Lung (tissue), 11 donors: ENCODE measurements at regions not wholly inside any gene's neighbourhood (a gene's known extent, or its start where the extent isn't known, plus 50 kb on each side); places are given as distances from the start of the nearest gene placed in this dataset.
A peak's percentile ranks its signal among the peaks of the same experiment; 100 is the strongest.

ENCODE experiments used
- ATAC-seq: fragments of 200-7000 bp; cut with Tn5 transposase; one replicate; pipeline ENCODE4 v1.9.1; 2020; ENCODE audit warnings: moderate number of reproducible peaks; ENCODE audit not compliant: insufficient read depth, low FRiP score
- DNase-seq, 3 donors: peaks; one replicate each; pipeline ENCODE4 v3.0.0-alpha.2; 2013 to 2017
- H3K27ac ChIP-seq, 2 donors: one replicate each; pipeline ENCODE4 v1.5.1; 2013; ENCODE audit warnings: mild to moderate bottlenecking in 2 of 2, moderate library complexity in 2 of 2, control low read depth in 1 of 2, inconsistent platforms in 1 of 2, low read depth in 1 of 2, low read length in 1 of 2
- H3K27me3 ChIP-seq, 3 donors: one replicate each; pipeline ENCODE4 v1.5.1; 2013; ENCODE audit warnings: low read length in 2 of 3; ENCODE audit not compliant: control insufficient read depth in 3 of 3, insufficient read depth in 3 of 3
- H3K36me3 ChIP-seq, 4 donors: one replicate each; pipeline ENCODE4 v1.5.1; 2013; ENCODE audit warnings: low read length in 4 of 4, mild to moderate bottlenecking in 1 of 4, moderate library complexity in 1 of 4; ENCODE audit not compliant: control insufficient read depth in 4 of 4, insufficient read depth in 4 of 4
- H3K4me1 ChIP-seq, 5 donors: one replicate each; pipeline ENCODE4 v1.5.1; 2013; ENCODE audit warnings: low read length in 5 of 5, mild to moderate bottlenecking in 2 of 5, moderate library complexity in 1 of 5; ENCODE audit not compliant: control insufficient read depth in 5 of 5, insufficient read depth in 5 of 5
- H3K4me3 ChIP-seq: one replicate; pipeline ENCODE4 v1.5.1; 2013; ENCODE audit warnings: mild to moderate bottlenecking, control low read depth, moderate library complexity
- H3K9ac ChIP-seq, 2 donors: one replicate each; pipeline ENCODE4 v1.5.1; 2013; ENCODE audit warnings: low read length in 2 of 2, control low read depth in 1 of 2; ENCODE audit not compliant: insufficient read depth in 1 of 2
- H3K9me3 ChIP-seq, 4 donors: one replicate each; pipeline ENCODE4 v1.5.1; 2013; ENCODE audit warnings: low read length in 3 of 4, mild to moderate bottlenecking in 1 of 4, moderate library complexity in 1 of 4; ENCODE audit not compliant: control insufficient read depth in 4 of 4, insufficient read depth in 3 of 4
- CTCF ChIP-seq: IDR thresholded peaks from 2 replicates; pipeline ENCODE4 v1.5.1; 2012; ENCODE audit warnings: mild to moderate bottlenecking; ENCODE audit errors: control extremely low read depth, extremely low read depth
- WGBS, 2 donors: extraction: QIAGEN DNeasy Blood & Tissue Kit; methylation state at CpG; one replicate each; pipeline ENCODE4 v1.1.7; 2013; 5-methylcytosine and 5-hydroxymethylcytosine counted together
- donor health status: control.
- donor health status: control.
- donor health status: Bipolar disorder and iron deficiency.
- donor health status: healthy.
- donor health status: DM: yes; HTN: yes; CAD: no.

- H3K4me1 ChIP-seq, result peaks cover 0 to 7% (median 0%) of the 10 kb centered on the region in 5 donors
- no peak overlapping the region for H3K9ac ChIP-seq
- no peak for DNase-seq
- 89 to 91% methylated on average over 1 of the region's 1 CpG for WGBS, 2 donors
- no peak overlapping the region for H3K4me3 ChIP-seq
- no peaks in the 10 kb centered on the region for H3K9me3 ChIP-seq
- no peak for TF ChIP-seq CTCF
- H3K27me3 ChIP-seq, result no peaks in the 10 kb centered on the region
- ATAC-seq, result no peak
- H3K27ac ChIP-seq, result no peak overlapping the region
- H3K36me3 ChIP-seq, result no peaks in the 10 kb centered on the region
These were observed 95.1 kb upstream of the FIBIN start for GRCh38 chr11:26898799-26899198.

- Histone ChIP-seq H3K9me3 (no peaks in the 10 kb centered on the region), H3K27me3 (no peaks in the 10 kb centered on the region), H3K9ac (no peak overlapping the region), H3K27ac (no peak overlapping the region), H3K36me3 (no peaks in the 10 kb centered on the region), H3K4me1 (peaks cover 0 to 24% (median 0%) of the 10 kb centered on the region in 5 donors), H3K4me3 (no peak overlapping the region)
- WGBS, 2 donors, result 57 to 68% methylated on average over 1 of the region's 1 CpG
- no peak for ATAC-seq
- peak in 1 of 3 donors; percentile 38 for DNase-seq
- TF ChIP-seq CTCF, result no peak
These were observed 92.8 kb upstream of the FIBIN start for GRCh38 chr11:26901162-26901561.

GRCh38 chr11:26904132-26904531 lies 89.8 kb upstream of the FIBIN start:
- Histone ChIP-seq H3K4me1 (peaks cover 0 to 24% (median 0%) of the 10 kb centered on the region in 5 donors), H3K9ac (no peak overlapping the region), H3K27ac (no peak overlapping the region), H3K4me3 (no peak overlapping the region), H3K27me3 (no peaks in the 10 kb centered on the region), H3K36me3 (no peaks in the 10 kb centered on the region), H3K9me3 (no peaks in the 10 kb centered on the region)
- DNase-seq (peak in 2 of 3 donors; percentile 11 to 22), ATAC-seq (no peak)
- no peak for TF ChIP-seq CTCF
- WGBS, 2 donors, result 73 to 85% methylated on average over 1 of the region's 1 CpG

DNA sequence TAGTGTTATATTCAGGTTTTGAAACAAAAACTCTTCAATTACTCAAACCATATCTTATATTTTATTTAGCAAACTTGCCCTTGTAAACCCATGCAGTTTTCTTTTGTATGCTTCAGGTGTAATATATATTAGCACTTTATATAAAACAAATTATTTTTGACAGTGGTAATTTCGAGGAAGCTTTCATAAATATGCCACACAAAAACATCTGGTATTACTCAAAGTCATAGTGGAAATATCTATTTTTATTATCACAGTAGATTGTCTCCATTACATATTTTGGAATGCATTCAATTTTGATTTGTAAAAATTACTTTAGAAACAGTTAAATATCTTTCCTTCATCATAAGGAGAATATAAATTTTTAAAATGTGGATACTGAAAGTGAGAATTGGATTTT lies 89.1 kb upstream of the FIBIN start:
- WGBS, 2 donors, result 25 to 59% methylated on average over 1 of the region's 1 CpG
- no peaks in the 10 kb centered on the region for H3K36me3 ChIP-seq
- H3K4me3 ChIP-seq, result no peak overlapping the region
- H3K4me1 ChIP-seq, result peaks cover 0 to 24% (median 0%) of the 10 kb centered on the region in 5 donors
- TF ChIP-seq CTCF, result no peak
- no peak overlapping the region for H3K9ac ChIP-seq
- no peak overlapping the region for H3K27ac ChIP-seq
- DNase-seq, result peak in 1 of 3 donors; percentile 6
- H3K27me3 ChIP-seq, result no peaks in the 10 kb centered on the region
- H3K9me3 ChIP-seq, result no peaks in the 10 kb centered on the region
- ATAC-seq, result no peak
